ENCODE measurements at regions not wholly inside any gene's neighbourhood (a gene's known extent, or its start where the extent isn't known, plus 50 kb on each side); places are given as distances from the start of the nearest gene placed in this dataset.

DNA sequence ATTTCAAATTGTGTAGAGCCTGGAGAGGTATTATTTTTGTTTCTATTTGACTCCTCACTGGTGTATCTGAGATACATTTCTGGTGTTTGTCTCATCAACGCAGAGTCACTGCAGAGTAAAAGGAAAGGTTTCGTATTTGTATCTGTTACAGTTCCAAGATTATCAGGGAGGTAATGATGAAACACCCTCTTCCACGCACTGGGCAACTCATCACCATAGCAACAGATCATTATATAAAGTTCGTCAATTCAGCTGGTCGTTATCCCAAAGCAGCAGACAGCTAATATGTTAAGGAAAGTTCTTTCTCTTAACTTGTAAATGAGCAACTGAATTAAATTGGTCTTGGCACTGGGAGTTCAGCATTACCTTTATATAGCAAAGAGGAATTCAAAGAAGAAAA is 513.5 kb downstream of the MTRR start:
- no peak for ATAC-seq
- TF ChIP-seq CSDC2 (CRISPR knock-in tag; IDR thresholded peaks at IDR 0.05) = no peak
- no peak for TF ChIP-seq ESRRG (CRISPR knock-in tag; IDR thresholded peaks at IDR 0.05)
- no peak for TF ChIP-seq ZNF70 (CRISPR knock-in tag; IDR thresholded peaks at IDR 0.05)
- TF ChIP-seq ZNF565 (CRISPR knock-in tag; conservative IDR thresholded peaks at IDR 0.05; ENCODE audit: low read depth) = no peak
- no peak for TF ChIP-seq ARNTL (CRISPR knock-in tag; IDR thresholded peaks at IDR 0.05; ENCODE audit: borderline replicate concordance, low read depth)
- TF ChIP-seq ZFP30 (CRISPR knock-in tag; IDR thresholded peaks at IDR 0.05) = no peak
- TF ChIP-seq ISL1 (CRISPR knock-in tag; IDR thresholded peaks at IDR 0.05) = no peak
- no peak for TF ChIP-seq ZFP3 (CRISPR knock-in tag; IDR thresholded peaks at IDR 0.05)

DNA sequence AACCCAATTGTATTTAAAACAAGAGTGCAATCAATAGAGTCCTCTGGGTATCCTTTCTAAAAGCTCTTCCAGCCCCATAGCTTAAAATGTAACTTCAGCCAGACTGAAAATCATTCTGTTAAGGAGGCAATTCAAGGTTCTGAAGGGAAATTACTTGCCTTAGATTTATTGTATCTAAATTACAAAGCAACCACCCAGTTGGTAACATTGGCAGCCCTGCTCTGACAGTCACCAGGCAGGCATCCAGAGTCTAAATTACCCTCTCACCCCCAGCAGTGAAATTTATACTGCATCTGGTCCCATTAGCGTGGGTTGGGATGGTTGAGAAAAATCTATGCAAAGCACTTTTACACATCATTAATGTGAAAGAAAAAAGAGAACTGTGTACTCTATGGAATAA is 514.7 kb downstream of the MTRR start:
- ATAC-seq = no peak

More for the DNA sequence above, 514.7 kb downstream of the MTRR start:
- TF ChIP-seq OSR1 (CRISPR knock-in tag; IDR thresholded peaks at IDR 0.05) (no peak), ISL1 (CRISPR knock-in tag; IDR thresholded peaks at IDR 0.05) (no peak), ZFP30 (CRISPR knock-in tag; IDR thresholded peaks at IDR 0.05) (no peak), TCF4 (CRISPR knock-in tag; IDR thresholded peaks at IDR 0.05; ENCODE audit: borderline replicate concordance) (no peak), GLIS3 (CRISPR knock-in tag; IDR thresholded peaks at IDR 0.05) (no peak), CSRNP3 (CRISPR knock-in tag; IDR thresholded peaks at IDR 0.05) (no peak), ARNTL (CRISPR knock-in tag; IDR thresholded peaks at IDR 0.05; ENCODE audit: borderline replicate concordance, low read depth) (no peak), SNAI2 (CRISPR knock-in tag; IDR thresholded peaks at IDR 0.05) (no peak), ZNF565 (CRISPR knock-in tag; conservative IDR thresholded peaks at IDR 0.05; ENCODE audit: low read depth) (no peak), PATZ1 (CRISPR knock-in tag; IDR thresholded peaks at IDR 0.05; ENCODE audit: borderline replicate concordance) (no peak), RARB (CRISPR knock-in tag; IDR thresholded peaks at IDR 0.05) (no peak), TSHZ2 (CRISPR knock-in tag; IDR thresholded peaks at IDR 0.05) (no peak), POU6F1 (CRISPR knock-in tag; IDR thresholded peaks at IDR 0.05; ENCODE audit: borderline replicate concordance, low read depth) (no peak), PPARA (CRISPR knock-in tag; IDR thresholded peaks at IDR 0.05; ENCODE audit: borderline replicate concordance) (no peak), ESRRG (CRISPR knock-in tag; IDR thresholded peaks at IDR 0.05) (no peak), ZNF8 (CRISPR knock-in tag; IDR thresholded peaks at IDR 0.05) (no peak), BACH2 (CRISPR knock-in tag; IDR thresholded peaks at IDR 0.05; ENCODE audit: borderline replicate concordance) (no peak), ZNF70 (CRISPR knock-in tag; IDR thresholded peaks at IDR 0.05) (no peak), ZFP3 (CRISPR knock-in tag; IDR thresholded peaks at IDR 0.05) (no peak)
- TF ChIP-seq, protein P1, sequence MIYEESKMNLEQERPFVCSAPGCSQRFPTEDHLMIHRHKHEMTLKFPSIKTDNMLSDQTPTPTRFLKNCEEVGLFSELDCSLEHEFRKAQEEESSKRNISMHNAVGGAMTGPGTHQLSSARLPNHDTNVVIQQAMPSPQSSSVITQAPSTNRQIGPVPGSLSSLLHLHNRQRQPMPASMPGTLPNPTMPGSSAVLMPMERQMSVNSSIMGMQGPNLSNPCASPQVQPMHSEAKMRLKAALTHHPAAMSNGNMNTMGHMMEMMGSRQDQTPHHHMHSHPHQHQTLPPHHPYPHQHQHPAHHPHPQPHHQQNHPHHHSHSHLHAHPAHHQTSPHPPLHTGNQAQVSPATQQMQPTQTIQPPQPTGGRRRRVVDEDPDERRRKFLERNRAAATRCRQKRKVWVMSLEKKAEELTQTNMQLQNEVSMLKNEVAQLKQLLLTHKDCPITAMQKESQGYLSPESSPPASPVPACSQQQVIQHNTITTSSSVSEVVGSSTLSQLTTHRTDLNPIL (CRISPR knock-in tag; IDR thresholded peaks at IDR 0.05; ENCODE audit: low read depth) = no peak

Data from SK-N-SH treated with all-trans-retinoic acid at 6 μM for 48 hours (cell line).